ENCODE measurements at regions not wholly inside any gene's neighbourhood (a gene's known extent, or its start where the extent isn't known, plus 50 kb on each side); places are given as distances from the start of the nearest gene placed in this dataset.

DNA sequence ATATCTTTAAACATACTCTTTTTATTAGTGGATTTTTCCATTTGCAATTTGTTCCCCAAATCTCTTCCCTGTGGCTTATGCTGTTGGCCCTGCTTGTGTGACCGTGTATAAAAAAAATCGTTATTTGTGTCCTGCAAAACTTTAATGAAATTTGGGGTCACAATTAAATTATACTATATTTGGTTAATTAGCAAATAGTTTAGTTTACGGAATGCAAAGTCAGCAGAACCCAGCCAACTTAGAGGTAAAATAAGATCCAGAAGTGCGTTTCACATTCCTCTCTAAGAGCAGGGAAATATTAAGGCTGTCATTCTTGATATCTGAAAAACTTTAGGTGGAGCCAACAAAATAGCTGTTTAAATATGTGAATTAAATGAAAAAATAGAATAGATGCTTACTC is 2023.5 kb upstream of the WWC1 start:
- Histone ChIP-seq H3K9me2 (replicated peaks; ENCODE audit: insufficient read depth) (no peaks in the 10 kb centered on the region), H3K4me3 (no peak overlapping the region), H2AFZ (no peak overlapping the region), H3K9me3 (ENCODE audit: low read depth) (no peaks in the 10 kb centered on the region), H3K4me2 (no peak overlapping the region), H3K79me2 (no peaks in the 10 kb centered on the region), H3K27ac (no peak overlapping the region), H3K27me3 (no peaks in the 10 kb centered on the region), H4K20me1 (ENCODE audit: insufficient read depth, poor library complexity, severe bottlenecking) (no peaks in the 10 kb centered on the region), H3K4me1 (ENCODE audit: insufficient read depth) (no peaks in the 10 kb centered on the region), H3K36me3 (replicated peaks; ENCODE audit: insufficient read depth, low read depth) (no peaks in the 10 kb centered on the region)
- DNase-seq (ENCODE audit: low spot score) = no peak
- 73% methylated on average over 4 of the region's 4 CpGs for WGBS (ENCODE audit: low lambda C conversion rate, missing lambda C conversion rate)
- TF ChIP-seq EZH2phosphoT487 (IDR thresholded peaks at IDR 0.05; ENCODE audit: low read depth, severe bottlenecking, unreplicated experiment) = no peak

DNA sequence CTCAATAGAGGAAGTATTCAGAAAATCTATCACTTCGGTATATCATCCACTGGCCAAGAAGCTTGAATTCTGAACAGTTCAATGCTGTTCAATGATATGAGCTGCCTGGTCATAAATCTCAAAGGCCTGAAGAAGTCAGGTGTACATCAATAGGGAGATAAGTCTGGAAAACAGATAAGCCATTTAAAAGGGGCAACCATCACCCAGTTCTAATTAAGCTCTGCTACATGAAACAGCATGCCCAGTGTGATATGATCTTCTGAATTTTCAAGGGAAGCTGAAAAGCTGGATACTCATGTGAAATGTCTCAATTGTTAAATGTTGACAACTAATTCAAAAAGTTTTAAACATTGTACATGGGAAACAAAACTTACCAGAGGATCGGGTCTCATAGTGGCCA is 2020.7 kb upstream of the WWC1 start:
- no peak for DNase-seq (ENCODE audit: low spot score)
- TF ChIP-seq EZH2phosphoT487 (IDR thresholded peaks at IDR 0.05; ENCODE audit: low read depth, severe bottlenecking, unreplicated experiment) (no peak), EZH2 (IDR thresholded peaks at IDR 0.05; ENCODE audit: borderline replicate concordance) (no peak)
- TF ChIP-seq, protein P1, sequence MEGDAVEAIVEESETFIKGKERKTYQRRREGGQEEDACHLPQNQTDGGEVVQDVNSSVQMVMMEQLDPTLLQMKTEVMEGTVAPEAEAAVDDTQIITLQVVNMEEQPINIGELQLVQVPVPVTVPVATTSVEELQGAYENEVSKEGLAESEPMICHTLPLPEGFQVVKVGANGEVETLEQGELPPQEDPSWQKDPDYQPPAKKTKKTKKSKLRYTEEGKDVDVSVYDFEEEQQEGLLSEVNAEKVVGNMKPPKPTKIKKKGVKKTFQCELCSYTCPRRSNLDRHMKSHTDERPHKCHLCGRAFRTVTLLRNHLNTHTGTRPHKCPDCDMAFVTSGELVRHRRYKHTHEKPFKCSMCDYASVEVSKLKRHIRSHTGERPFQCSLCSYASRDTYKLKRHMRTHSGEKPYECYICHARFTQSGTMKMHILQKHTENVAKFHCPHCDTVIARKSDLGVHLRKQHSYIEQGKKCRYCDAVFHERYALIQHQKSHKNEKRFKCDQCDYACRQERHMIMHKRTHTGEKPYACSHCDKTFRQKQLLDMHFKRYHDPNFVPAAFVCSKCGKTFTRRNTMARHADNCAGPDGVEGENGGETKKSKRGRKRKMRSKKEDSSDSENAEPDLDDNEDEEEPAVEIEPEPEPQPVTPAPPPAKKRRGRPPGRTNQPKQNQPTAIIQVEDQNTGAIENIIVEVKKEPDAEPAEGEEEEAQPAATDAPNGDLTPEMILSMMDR (IDR thresholded peaks at IDR 0.05; ENCODE audit: poor library complexity) = no peak
- Histone ChIP-seq H3K9me3 (ENCODE audit: low read depth) (no peaks in the 10 kb centered on the region), H3K27ac (no peak overlapping the region), H4K20me1 (ENCODE audit: insufficient read depth, poor library complexity, severe bottlenecking) (no peaks in the 10 kb centered on the region), H3K79me2 (no peaks in the 10 kb centered on the region), H3K36me3 (replicated peaks; ENCODE audit: insufficient read depth, low read depth) (no peaks in the 10 kb centered on the region), H2AFZ (no peak overlapping the region), H3K4me1 (ENCODE audit: insufficient read depth) (no peaks in the 10 kb centered on the region), H3K4me3 (no peak overlapping the region), H3K27me3 (no peaks in the 10 kb centered on the region), H3K4me2 (no peak overlapping the region), H3K9me2 (replicated peaks; ENCODE audit: insufficient read depth) (no peaks in the 10 kb centered on the region)
- WGBS (ENCODE audit: low lambda C conversion rate, missing lambda C conversion rate) = 92% methylated on average over 2 of the region's 2 CpGs

DNA sequence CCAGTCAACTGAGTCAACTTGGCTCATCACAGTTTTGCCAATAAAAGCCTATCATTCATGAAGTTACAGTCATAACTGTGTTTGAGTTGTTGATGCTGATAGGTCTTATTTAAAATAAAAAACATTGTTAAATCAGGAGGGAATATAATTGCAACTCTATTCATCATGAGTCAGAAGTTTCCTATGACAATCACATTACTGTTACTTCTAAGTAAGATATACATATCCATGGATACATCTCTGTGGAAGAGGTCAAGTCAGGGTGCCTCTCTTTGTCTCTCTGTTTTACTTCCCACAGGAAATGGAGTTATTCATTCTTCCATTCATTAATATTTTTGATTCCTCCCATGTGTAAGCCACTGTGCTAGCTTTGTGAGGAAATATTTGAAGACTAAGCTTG is 2015.4 kb upstream of the WWC1 start:
- Histone ChIP-seq H4K20me1 (ENCODE audit: insufficient read depth, poor library complexity, severe bottlenecking) (no peaks in the 10 kb centered on the region), H3K27me3 (no peaks in the 10 kb centered on the region), H3K79me2 (no peaks in the 10 kb centered on the region), H3K9me2 (replicated peaks; ENCODE audit: insufficient read depth) (no peaks in the 10 kb centered on the region), H2AFZ (no peak overlapping the region), H3K4me3 (no peak overlapping the region), H3K27ac (no peak overlapping the region), H3K4me2 (no peak overlapping the region), H3K4me1 (ENCODE audit: insufficient read depth) (no peaks in the 10 kb centered on the region), H3K36me3 (replicated peaks; ENCODE audit: insufficient read depth, low read depth) (no peaks in the 10 kb centered on the region), H3K9me3 (ENCODE audit: low read depth) (no peaks in the 10 kb centered on the region)
- TF ChIP-seq EZH2phosphoT487 (IDR thresholded peaks at IDR 0.05; ENCODE audit: low read depth, severe bottlenecking, unreplicated experiment) (no peak), EZH2 (IDR thresholded peaks at IDR 0.05; ENCODE audit: borderline replicate concordance) (no peak)
- TF ChIP-seq, protein P1 (IDR thresholded peaks at IDR 0.05; ENCODE audit: poor library complexity) = no peak
- DNase-seq (ENCODE audit: low spot score) = no peak

DNA sequence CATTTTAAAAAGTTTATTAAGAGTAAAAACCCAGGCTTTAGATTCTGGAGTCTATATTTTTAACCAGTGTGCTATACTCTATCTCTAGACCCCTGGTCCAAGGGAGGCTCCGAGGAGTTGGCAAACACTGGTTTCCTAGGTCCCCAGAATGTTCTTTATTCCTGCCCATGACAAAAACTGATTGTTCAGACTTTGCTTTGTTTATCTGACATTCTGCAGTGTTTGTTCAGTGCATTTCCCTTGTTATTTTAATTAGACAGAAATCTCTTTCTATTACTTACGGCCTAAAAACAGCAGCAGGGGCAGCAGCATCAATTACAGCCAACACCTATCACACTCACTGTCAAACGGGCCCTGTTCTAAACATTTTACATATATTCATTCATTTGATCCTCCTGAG is 2011.6 kb upstream of the WWC1 start:
- H3K79me2 ChIP-seq = no peaks in the 10 kb centered on the region
- no peaks in the 10 kb centered on the region for H3K27me3 ChIP-seq
- H3K9me2 ChIP-seq (replicated peaks; ENCODE audit: insufficient read depth) = no peaks in the 10 kb centered on the region
- no peak overlapping the region for H3K27ac ChIP-seq
- no peaks in the 10 kb centered on the region for H4K20me1 ChIP-seq (ENCODE audit: insufficient read depth, poor library complexity, severe bottlenecking)
- H2AFZ ChIP-seq = no peak overlapping the region
- H3K9me3 ChIP-seq (ENCODE audit: low read depth) = no peaks in the 10 kb centered on the region
- no peaks in the 10 kb centered on the region for H3K36me3 ChIP-seq (replicated peaks; ENCODE audit: insufficient read depth, low read depth)
- no peaks in the 10 kb centered on the region for H3K4me1 ChIP-seq (ENCODE audit: insufficient read depth)
- H3K4me3 ChIP-seq = no peak overlapping the region
- 82% methylated on average over 3 of the region's 3 CpGs for WGBS (ENCODE audit: low lambda C conversion rate, missing lambda C conversion rate)
- no peak for DNase-seq (ENCODE audit: low spot score)
- TF ChIP-seq EZH2phosphoT487 (IDR thresholded peaks at IDR 0.05; ENCODE audit: low read depth, severe bottlenecking, unreplicated experiment) (no peak), EZH2 (IDR thresholded peaks at IDR 0.05; ENCODE audit: borderline replicate concordance) (no peak)
- TF ChIP-seq, protein P1 (IDR thresholded peaks at IDR 0.05; ENCODE audit: poor library complexity) = no peak
- H3K4me2 ChIP-seq = no peak overlapping the region

All from hepatocyte (in vitro differentiated cells).